Gastrocnemius medialis (tissue), 4 donors: ENCODE measurements at regions not wholly inside any gene's neighbourhood (a gene's known extent, or its start where the extent isn't known, plus 50 kb on each side); places are given as distances from the start of the nearest gene placed in this dataset.

Experiments
- ATAC-seq, 2 donors: fragments of 150-250 bp; one replicate each; pipeline ENCODE4 v1.9.1; 2016
- DNase-seq, 2 donors: peaks; one replicate each; pipeline ENCODE4 v3.0.0-alpha.2; 2019
- H3K27ac ChIP-seq, 4 donors: fragments of 200-600 bp; sonication (generic); 1 replicate in 1 of 4; 2 replicates in 3 of 4; pipeline ENCODE4 v1.5.1; 2016 to 2018; ENCODE audit warnings: mild to moderate bottlenecking in 2 of 4, moderate library complexity in 1 of 4
- H3K27me3 ChIP-seq, 3 donors: fragments of 200-600 bp; sonication (generic) in 2 of 3; 1 replicate in 1 of 3; 2 replicates in 2 of 3; pipeline versions ENCODE4 v1.5.1 to v1.6.0; 2016 to 2019; ENCODE audit warnings: mild to moderate bottlenecking in 1 of 3, moderate library complexity in 1 of 3
- H3K36me3 ChIP-seq, 2 donors: fragments of 200-600 bp; sonication (generic) in 1 of 2; one replicate each; pipeline ENCODE4 v1.5.1; 2017 to 2018
- H3K4me1 ChIP-seq, 2 donors: fragments of 200-600 bp; sonication (generic) in 1 of 2; one replicate each; pipeline ENCODE4 v1.5.1; 2016 to 2017; ENCODE audit warnings: mild to moderate bottlenecking in 2 of 2
- H3K4me3 ChIP-seq, 4 donors: fragments of 200-600 bp; sonication (generic) in 3 of 4; 1 replicate in 1 of 4; 2 replicates in 3 of 4; pipeline ENCODE4 v1.5.1; 2016 to 2019; ENCODE audit warnings: mild to moderate bottlenecking in 2 of 4
- H3K9me3 ChIP-seq, 3 donors: fragments of 200-600 bp; sonication (generic) in 2 of 3; 1 replicate in 1 of 3; 2 replicates in 2 of 3; pipeline ENCODE4 v1.5.1; 2016 to 2019
- POLR2A ChIP-seq, 2 donors: fragments of 450-650 bp; IDR thresholded peaks; one replicate each; pipeline ENCODE4 v1.6.1; 2017; ENCODE audit warnings: antibody characterized with exemption in 2 of 2, mild to moderate bottlenecking in 2 of 2, moderate library complexity in 2 of 2
- in situ Hi-C, 4 donors: fragments of 200-750 bp; cut with MboI; loops; one replicate each; pipeline versions ENCODE4 v1.15.0 to v1.8.0; 2017; ENCODE audit warnings: low sequenced_read_pairs in 4 of 4
- intact Hi-C: fragments of 100-400 bp; cut with DNase I; formaldehyde crosslinking; loops from one replicate; pipeline ENCODE4 v1.15.1; 2023; ENCODE audit warnings: low total_unique reads
- TF ChIP-seq, protein P1 (sequence below), 5 experiments: fragments of 450-650 bp in 3 of 5; fragments of 200-600 bp in 2 of 5; sonication (generic) in 2 of 5; IDR thresholded peaks in 4 of 5; conservative IDR thresholded peaks in 1 of 5; 1 replicate in 4 of 5; 2 replicates in 1 of 5; pipeline ENCODE4 v1.5.1; 2016 to 2019; ENCODE audit warnings: antibody characterized with exemption in 5 of 5, mild to moderate bottlenecking in 3 of 5, moderate library complexity in 3 of 5

DNA sequence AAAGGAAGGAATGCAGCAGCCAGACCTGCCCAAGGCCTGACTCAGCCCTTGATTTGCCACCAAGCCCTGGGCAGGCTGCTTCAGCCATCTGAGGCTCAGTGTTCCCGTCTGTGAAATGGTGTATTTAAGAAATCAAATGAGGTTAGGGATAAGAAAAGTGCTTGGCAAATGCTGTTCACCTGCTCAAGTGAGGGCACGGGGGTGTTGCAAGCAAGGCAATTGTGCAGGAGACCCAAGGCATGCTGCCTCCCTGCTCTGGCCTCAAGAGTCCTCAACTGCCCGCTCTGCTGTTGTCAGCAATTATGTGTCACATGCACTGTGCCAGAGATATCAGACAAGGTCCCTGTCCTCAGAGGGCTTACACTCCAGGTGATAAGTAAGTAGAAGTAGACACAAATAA, 101.8 kb downstream of the TPRA1 start:
- intact Hi-C loops, result no loop called here
- in situ Hi-C loops, result no loop called here
- no peak overlapping the region for H3K4me3 ChIP-seq
- H3K36me3 ChIP-seq, result no peaks in the 10 kb centered on the region
- ATAC-seq, result no peak
- no peaks in the 10 kb centered on the region for H3K27me3 ChIP-seq
- no peak for DNase-seq
- TF ChIP-seq POLR2A (IDR thresholded peaks at IDR 0.05), result no peak
- TF ChIP-seq, protein P1, sequence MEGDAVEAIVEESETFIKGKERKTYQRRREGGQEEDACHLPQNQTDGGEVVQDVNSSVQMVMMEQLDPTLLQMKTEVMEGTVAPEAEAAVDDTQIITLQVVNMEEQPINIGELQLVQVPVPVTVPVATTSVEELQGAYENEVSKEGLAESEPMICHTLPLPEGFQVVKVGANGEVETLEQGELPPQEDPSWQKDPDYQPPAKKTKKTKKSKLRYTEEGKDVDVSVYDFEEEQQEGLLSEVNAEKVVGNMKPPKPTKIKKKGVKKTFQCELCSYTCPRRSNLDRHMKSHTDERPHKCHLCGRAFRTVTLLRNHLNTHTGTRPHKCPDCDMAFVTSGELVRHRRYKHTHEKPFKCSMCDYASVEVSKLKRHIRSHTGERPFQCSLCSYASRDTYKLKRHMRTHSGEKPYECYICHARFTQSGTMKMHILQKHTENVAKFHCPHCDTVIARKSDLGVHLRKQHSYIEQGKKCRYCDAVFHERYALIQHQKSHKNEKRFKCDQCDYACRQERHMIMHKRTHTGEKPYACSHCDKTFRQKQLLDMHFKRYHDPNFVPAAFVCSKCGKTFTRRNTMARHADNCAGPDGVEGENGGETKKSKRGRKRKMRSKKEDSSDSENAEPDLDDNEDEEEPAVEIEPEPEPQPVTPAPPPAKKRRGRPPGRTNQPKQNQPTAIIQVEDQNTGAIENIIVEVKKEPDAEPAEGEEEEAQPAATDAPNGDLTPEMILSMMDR (IDR thresholded peaks at IDR 0.05 in 4 of 5, conservative IDR thresholded peaks at IDR 0.05 in 1 of 5), result no peak
- no peak overlapping the region for H3K27ac ChIP-seq
- H3K4me1 ChIP-seq, result no peaks in the 10 kb centered on the region
- H3K9me3 ChIP-seq, result no peaks in the 10 kb centered on the region

DNA sequence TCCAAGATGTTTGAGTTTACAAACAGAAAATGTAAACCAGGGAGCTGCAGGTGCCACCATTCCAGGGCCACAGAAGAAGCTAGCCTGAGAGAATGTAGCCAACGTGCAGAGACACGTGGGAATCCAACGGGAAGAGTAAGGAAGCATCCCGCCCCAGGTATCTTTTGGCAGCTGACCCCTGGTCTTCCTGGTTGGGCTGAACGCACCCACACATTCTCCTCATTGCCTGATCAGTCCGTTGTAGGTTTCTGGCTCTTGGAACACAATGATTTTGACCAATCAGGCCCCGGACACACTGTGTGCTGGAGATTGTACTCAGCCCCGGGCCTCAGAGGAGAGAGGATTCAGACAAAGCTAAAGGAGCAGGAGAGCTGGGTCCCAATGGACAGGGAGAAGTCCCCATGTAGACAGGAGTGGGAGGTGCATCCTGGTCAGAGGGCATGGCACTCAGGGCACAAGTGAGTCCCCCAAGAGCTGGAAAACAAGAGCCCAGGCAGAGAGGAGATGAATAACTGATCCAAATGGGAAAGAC, 102.3 kb downstream of the TPRA1 start:
- no peak overlapping the region for H3K4me3 ChIP-seq
- no peak for DNase-seq
- no peak for ATAC-seq

DNA sequence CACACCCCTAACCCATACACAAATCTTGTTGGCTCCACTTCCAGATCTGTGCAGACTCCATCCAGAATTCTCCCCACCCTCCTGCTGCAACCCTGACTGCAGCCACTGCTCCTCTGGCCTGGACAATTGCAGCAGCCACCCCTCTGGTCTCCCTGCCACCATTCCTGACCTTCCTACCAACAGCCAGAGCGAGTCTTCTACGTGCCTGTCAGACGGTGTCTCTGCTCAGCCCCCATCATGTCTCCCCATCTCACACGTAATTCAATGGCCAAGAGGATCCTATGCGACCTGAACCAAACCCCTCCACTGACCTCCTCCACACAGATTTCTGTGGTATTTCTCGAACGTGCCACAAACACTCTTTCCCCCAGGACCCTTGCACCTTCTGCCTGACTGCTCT, 103.3 kb downstream of the TPRA1 start:
- intact Hi-C loops, result no loop called here
- Histone ChIP-seq H3K27me3 (no peaks in the 10 kb centered on the region), H3K36me3 (no peaks in the 10 kb centered on the region), H3K9me3 (no peaks in the 10 kb centered on the region), H3K27ac (no peak overlapping the region), H3K4me1 (no peaks in the 10 kb centered on the region), H3K4me3 (no peak overlapping the region)
- in situ Hi-C loops, result no loop called here
- TF ChIP-seq, protein P1 (IDR thresholded peaks at IDR 0.05 in 4 of 5, conservative IDR thresholded peaks at IDR 0.05 in 1 of 5), result no peak
- TF ChIP-seq POLR2A (IDR thresholded peaks at IDR 0.05), result no peak
- no peak for ATAC-seq
- no peak for DNase-seq

More for the DNA sequence above, 102.3 kb downstream of the TPRA1 start:
- TF ChIP-seq POLR2A (IDR thresholded peaks at IDR 0.05), result no peak
- TF ChIP-seq, protein P1 (IDR thresholded peaks at IDR 0.05 in 4 of 5, conservative IDR thresholded peaks at IDR 0.05 in 1 of 5), result no peak
- intact Hi-C loops (no loop called here), in situ Hi-C loops (no loop called here)
- H3K27ac ChIP-seq, result no peak overlapping the region
- no peaks in the 10 kb centered on the region for H3K27me3 ChIP-seq
- no peaks in the 10 kb centered on the region for H3K9me3 ChIP-seq
- no peaks in the 10 kb centered on the region for H3K36me3 ChIP-seq
- no peaks in the 10 kb centered on the region for H3K4me1 ChIP-seq

DNA sequence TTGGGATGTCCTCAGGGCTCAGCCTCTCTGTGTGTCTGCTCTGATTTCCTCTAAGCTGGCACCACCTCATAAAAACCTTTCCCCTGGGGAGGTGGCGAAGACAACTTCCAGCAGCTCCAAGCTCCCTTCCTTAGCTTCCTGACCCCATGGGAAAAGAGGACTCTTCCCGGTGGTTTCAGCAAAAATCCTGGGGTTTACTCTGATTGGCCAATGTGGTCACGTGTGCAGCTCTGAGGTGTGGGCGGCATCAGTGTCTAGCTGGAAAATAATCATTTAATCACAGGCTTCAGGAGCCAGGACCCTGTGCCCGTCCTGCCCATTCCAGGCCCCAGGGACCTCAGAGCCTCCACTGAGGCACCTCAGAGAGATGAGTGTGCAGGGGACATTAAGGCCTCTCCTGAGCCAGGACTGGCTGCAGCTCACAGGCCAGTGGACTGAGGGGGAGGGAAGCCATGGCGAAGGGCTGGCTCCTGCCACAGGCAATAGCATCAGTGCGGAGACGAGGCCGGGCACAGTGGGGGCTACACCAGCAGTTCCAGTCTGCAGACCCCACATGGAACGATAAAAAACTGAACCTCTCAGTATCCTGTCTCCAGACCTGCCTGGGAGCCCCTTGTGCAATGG, 104.1 kb downstream of the TPRA1 start:
- DNase-seq, result no peak
- no peak for ATAC-seq
- TF ChIP-seq, protein P1 (IDR thresholded peaks at IDR 0.05 in 4 of 5, conservative IDR thresholded peaks at IDR 0.05 in 1 of 5), result no peak
- TF ChIP-seq POLR2A (IDR thresholded peaks at IDR 0.05), result no peak
- no peaks in the 10 kb centered on the region for H3K4me1 ChIP-seq
- no peaks in the 10 kb centered on the region for H3K9me3 ChIP-seq
- intact Hi-C loops, result no loop called here
- no peaks in the 10 kb centered on the region for H3K36me3 ChIP-seq
- H3K27ac ChIP-seq, result no peak overlapping the region
- H3K27me3 ChIP-seq, result no peaks in the 10 kb centered on the region
- no peak overlapping the region for H3K4me3 ChIP-seq
- in situ Hi-C loops, result no loop called here
